ENCODE measurements at regions not wholly inside any gene's neighbourhood (a gene's known extent, or its start where the extent isn't known, plus 50 kb on each side); places are given as distances from the start of the nearest gene placed in this dataset.

DNA sequence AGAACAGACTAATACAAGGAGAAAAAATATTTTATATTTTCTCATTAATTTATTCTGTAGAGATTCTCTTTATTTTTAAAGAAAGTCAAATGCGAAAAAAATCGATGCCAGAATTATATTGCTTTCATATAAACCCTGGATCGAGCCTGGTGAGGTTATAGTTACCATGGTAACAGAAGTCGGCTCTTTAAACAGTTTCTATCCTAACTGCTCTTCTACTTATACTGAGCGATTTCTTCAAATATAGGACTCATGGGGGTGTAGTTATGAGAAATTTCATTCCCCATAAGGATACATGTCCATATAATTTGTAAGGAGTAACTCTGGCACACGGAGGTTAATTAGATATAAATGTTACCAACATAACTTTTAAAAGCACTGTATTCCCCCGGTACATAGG lies 973.5 kb upstream of the NCAM2 start:
- no peak for TF ChIP-seq CTCF (IDR thresholded peaks at IDR 0.05 in 4 of 5, conservative IDR thresholded peaks at IDR 0.05 in 1 of 5)
- no peak for TF ChIP-seq POLR2A (IDR thresholded peaks at IDR 0.05)

Measured in gastrocnemius medialis (tissue), 4 donors.